Hippocampal formation (tissue), 2 donors: ENCODE measurements at regions not wholly inside any gene's neighbourhood (a gene's known extent, or its start where the extent isn't known, plus 50 kb on each side); places are given as distances from the start of the nearest gene placed in this dataset.

Experiments
- DNase-seq, 2 donors: peaks; one replicate each; lab custom pipeline; 2025; lab: John Stamatoyannopoulos, UW

- DNase-seq = no peak
Measured at GRCh38 chr5:130260481-130260880, 356.2 kb downstream of the CHSY3 start.

- DNase-seq = no peak
Measured at GRCh38 chr5:130251931-130252330, 347.7 kb downstream of the CHSY3 start.

- no peak for DNase-seq
Measured at GRCh38 chr5:130243641-130244040, 339.4 kb downstream of the CHSY3 start.

- no peak for DNase-seq
Measured at GRCh38 chr5:130237721-130238120, 333.5 kb downstream of the CHSY3 start.
